ENCODE measurements at regions not wholly inside any gene's neighbourhood (a gene's known extent, or its start where the extent isn't known, plus 50 kb on each side); places are given as distances from the start of the nearest gene placed in this dataset.

GRCh38 chr9:86614871-86615849, 260.9 kb upstream of the TUT7 start:
- H3K4me3 ChIP-seq (replicated peaks in 1 of 3; ENCODE audit: insufficient read depth in 1 of 3, low read depth in 2 of 3, low read length in 3 of 3), result no peak overlapping the region
- H3K4me2 ChIP-seq (ENCODE audit: low read depth, low read length), result no peak overlapping the region
- no peak for TF ChIP-seq ATM (IDR thresholded peaks at IDR 0.05; ENCODE audit: borderline replicate concordance)
- no peak for TF ChIP-seq ZNF609 (CRISPR knock-in tag; IDR thresholded peaks at IDR 0.05; ENCODE audit: borderline replicate concordance)
- TF ChIP-seq ZNF563 (CRISPR knock-in tag; IDR thresholded peaks at IDR 0.05), result no peak
- no peak for TF ChIP-seq GTF2F1 (IDR thresholded peaks at IDR 0.05; ENCODE audit: low read length)
- TF ChIP-seq NFIB (CRISPR knock-in tag; IDR thresholded peaks at IDR 0.05; ENCODE audit: borderline replicate concordance), result no peak
- no peak overlapping the region for H2AFZ ChIP-seq (ENCODE audit: low read length)
- FAIRE-seq (no peak), ATAC-seq (no peak), DNase-seq (ENCODE audit: low spot score) (peak; percentile 37)
- no peaks in the 10 kb centered on the region for H3K79me2 ChIP-seq (ENCODE audit: insufficient read depth, low read length)
- H3K9me3 ChIP-seq (ENCODE audit: low read length), result no peaks in the 10 kb centered on the region
- H4K20me1 ChIP-seq (ENCODE audit: insufficient read depth, low read length), result no peaks in the 10 kb centered on the region
- ChIA-PET CTCF (ENCODE audit: low intra/inter-chr PET ratio, low total read pairs) (interaction anchor here (1.2 kb wide), 1 partner anchor 709 kb away, joined by 4 read pairs; no protein-coding TSS in a partner anchor), POLR2A (no interaction called here)
- H3K9ac ChIP-seq (ENCODE audit: insufficient read depth, low read depth, low read length), result no peak overlapping the region
- BruUV-seq (replicated peaks), result no TSS peak
- intact Hi-C loops (cut with micrococcal nuclease; ENCODE audit: unreplicated experiment) (no loop called here), in situ Hi-C loops (cut with HindIII; ENCODE audit: extremely low pct_ligation_motif_present, low pct_unique_long_range_greater_than_20kb) (no loop called here)
- no peaks in the 10 kb centered on the region for H3K27me3 ChIP-seq (ENCODE audit: control insufficient read depth in 1 of 2, insufficient read depth in 2 of 2, low read length in 2 of 2)
- 0 out of 2 replicates have a peak, but pooled peaks cover 8% of the 10 kb centered on the region for H3K4me1 ChIP-seq (ENCODE audit: insufficient read depth, low read length)
- H3K36me3 ChIP-seq (replicated peaks in 1 of 2; ENCODE audit: control insufficient read depth in 1 of 2, insufficient read depth in 2 of 2, low read length in 2 of 2), result no peaks in the 10 kb centered on the region
- WGBS (ENCODE audit: low lambda C conversion rate), result 33% methylated on average over 6 of the region's 6 CpGs
- H3K27ac ChIP-seq (ENCODE audit: extremely low read length, insufficient read depth, low read length), result no peak overlapping the region

All from HepG2 (cell line).